ENCODE measurements at regions not wholly inside any gene's neighbourhood (a gene's known extent, or its start where the extent isn't known, plus 50 kb on each side); places are given as distances from the start of the nearest gene placed in this dataset.

- ATAC-seq: no peak
- TF ChIP-seq PATZ1 (CRISPR knock-in tag; IDR thresholded peaks at IDR 0.05; ENCODE audit: borderline replicate concordance): no peak
- no peak for TF ChIP-seq CSDC2 (CRISPR knock-in tag; IDR thresholded peaks at IDR 0.05)
- no peak for TF ChIP-seq TCF4 (CRISPR knock-in tag; IDR thresholded peaks at IDR 0.05; ENCODE audit: borderline replicate concordance)
- no peak for TF ChIP-seq ISL1 (CRISPR knock-in tag; IDR thresholded peaks at IDR 0.05)
- TF ChIP-seq, protein P1, sequence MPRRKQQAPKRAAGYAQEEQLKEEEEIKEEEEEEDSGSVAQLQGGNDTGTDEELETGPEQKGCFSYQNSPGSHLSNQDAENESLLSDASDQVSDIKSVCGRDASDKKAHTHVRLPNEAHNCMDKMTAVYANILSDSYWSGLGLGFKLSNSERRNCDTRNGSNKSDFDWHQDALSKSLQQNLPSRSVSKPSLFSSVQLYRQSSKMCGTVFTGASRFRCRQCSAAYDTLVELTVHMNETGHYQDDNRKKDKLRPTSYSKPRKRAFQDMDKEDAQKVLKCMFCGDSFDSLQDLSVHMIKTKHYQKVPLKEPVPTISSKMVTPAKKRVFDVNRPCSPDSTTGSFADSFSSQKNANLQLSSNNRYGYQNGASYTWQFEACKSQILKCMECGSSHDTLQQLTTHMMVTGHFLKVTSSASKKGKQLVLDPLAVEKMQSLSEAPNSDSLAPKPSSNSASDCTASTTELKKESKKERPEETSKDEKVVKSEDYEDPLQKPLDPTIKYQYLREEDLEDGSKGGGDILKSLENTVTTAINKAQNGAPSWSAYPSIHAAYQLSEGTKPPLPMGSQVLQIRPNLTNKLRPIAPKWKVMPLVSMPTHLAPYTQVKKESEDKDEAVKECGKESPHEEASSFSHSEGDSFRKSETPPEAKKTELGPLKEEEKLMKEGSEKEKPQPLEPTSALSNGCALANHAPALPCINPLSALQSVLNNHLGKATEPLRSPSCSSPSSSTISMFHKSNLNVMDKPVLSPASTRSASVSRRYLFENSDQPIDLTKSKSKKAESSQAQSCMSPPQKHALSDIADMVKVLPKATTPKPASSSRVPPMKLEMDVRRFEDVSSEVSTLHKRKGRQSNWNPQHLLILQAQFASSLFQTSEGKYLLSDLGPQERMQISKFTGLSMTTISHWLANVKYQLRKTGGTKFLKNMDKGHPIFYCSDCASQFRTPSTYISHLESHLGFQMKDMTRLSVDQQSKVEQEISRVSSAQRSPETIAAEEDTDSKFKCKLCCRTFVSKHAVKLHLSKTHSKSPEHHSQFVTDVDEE (CRISPR knock-in tag; IDR thresholded peaks at IDR 0.05): no peak
- no peak for TF ChIP-seq PPARA (CRISPR knock-in tag; IDR thresholded peaks at IDR 0.05; ENCODE audit: borderline replicate concordance)
- TF ChIP-seq CSRNP3 (CRISPR knock-in tag; IDR thresholded peaks at IDR 0.05): no peak
- no peak for TF ChIP-seq ZFP30 (CRISPR knock-in tag; IDR thresholded peaks at IDR 0.05)
- TF ChIP-seq ZNF70 (CRISPR knock-in tag; IDR thresholded peaks at IDR 0.05): no peak
- no peak for TF ChIP-seq ARNTL (CRISPR knock-in tag; IDR thresholded peaks at IDR 0.05; ENCODE audit: borderline replicate concordance, low read depth)
- no peak for TF ChIP-seq ZFP3 (CRISPR knock-in tag; IDR thresholded peaks at IDR 0.05)
- no peak for TF ChIP-seq ZNF565 (CRISPR knock-in tag; conservative IDR thresholded peaks at IDR 0.05; ENCODE audit: low read depth)
- no peak for TF ChIP-seq ESRRG (CRISPR knock-in tag; IDR thresholded peaks at IDR 0.05)
- no peak for TF ChIP-seq GLIS3 (CRISPR knock-in tag; IDR thresholded peaks at IDR 0.05)
- TF ChIP-seq RARB (CRISPR knock-in tag; IDR thresholded peaks at IDR 0.05): no peak
- TF ChIP-seq POU6F1 (CRISPR knock-in tag; IDR thresholded peaks at IDR 0.05; ENCODE audit: borderline replicate concordance, low read depth): no peak
- no peak for TF ChIP-seq TOX (CRISPR knock-in tag; IDR thresholded peaks at IDR 0.05; ENCODE audit: borderline replicate concordance)
- TF ChIP-seq BACH2 (CRISPR knock-in tag; IDR thresholded peaks at IDR 0.05; ENCODE audit: borderline replicate concordance): no peak
- no peak for TF ChIP-seq ZC3H10 (CRISPR knock-in tag; IDR thresholded peaks at IDR 0.05)
Measured at GRCh38 chr11:31873124-31873523, 62.0 kb upstream of the PAX6 start.

- TF ChIP-seq GLIS3 (CRISPR knock-in tag; IDR thresholded peaks at IDR 0.05): no peak
- TF ChIP-seq OSR1 (CRISPR knock-in tag; IDR thresholded peaks at IDR 0.05): no peak
- TF ChIP-seq BACH2 (CRISPR knock-in tag; IDR thresholded peaks at IDR 0.05; ENCODE audit: borderline replicate concordance): no peak
- TF ChIP-seq ZNF70 (CRISPR knock-in tag; IDR thresholded peaks at IDR 0.05): no peak
- no peak for TF ChIP-seq CSRNP3 (CRISPR knock-in tag; IDR thresholded peaks at IDR 0.05)
- TF ChIP-seq RARB (CRISPR knock-in tag; IDR thresholded peaks at IDR 0.05): no peak
- no peak for TF ChIP-seq ZNF565 (CRISPR knock-in tag; conservative IDR thresholded peaks at IDR 0.05; ENCODE audit: low read depth)
- TF ChIP-seq CSDC2 (CRISPR knock-in tag; IDR thresholded peaks at IDR 0.05): no peak
- TF ChIP-seq SNAI2 (CRISPR knock-in tag; IDR thresholded peaks at IDR 0.05): no peak
- TF ChIP-seq ZFP30 (CRISPR knock-in tag; IDR thresholded peaks at IDR 0.05): no peak
- no peak for TF ChIP-seq ARNTL (CRISPR knock-in tag; IDR thresholded peaks at IDR 0.05; ENCODE audit: borderline replicate concordance, low read depth)
- TF ChIP-seq ESRRG (CRISPR knock-in tag; IDR thresholded peaks at IDR 0.05): no peak
- no peak for TF ChIP-seq ZC3H10 (CRISPR knock-in tag; IDR thresholded peaks at IDR 0.05)
- no peak for TF ChIP-seq PPARA (CRISPR knock-in tag; IDR thresholded peaks at IDR 0.05; ENCODE audit: borderline replicate concordance)
- ATAC-seq: no peak
Measured at GRCh38 chr11:31872076-31872443, 60.9 kb upstream of the PAX6 start.
